ENCODE measurements at regions not wholly inside any gene's neighbourhood (a gene's known extent, or its start where the extent isn't known, plus 50 kb on each side); places are given as distances from the start of the nearest gene placed in this dataset.

GRCh38 chr4:171279131-171279530 is 534.1 kb upstream of the GALNTL6 start:
- H4K20me1 ChIP-seq (ENCODE audit: control insufficient read depth, insufficient read depth, low read length, poor library complexity, severe bottlenecking) = no peaks in the 10 kb centered on the region
- WGBS (ENCODE audit: insufficient coverage) = 100% methylated on average over 1 of the region's 2 CpGs
- H3K27ac Mint-ChIP-seq = no peak overlapping the region
- no peak overlapping the region for H2AFZ ChIP-seq (ENCODE audit: insufficient read depth, low read depth, low read length, poor library complexity, severe bottlenecking)
- no peak overlapping the region for H3K4me3 ChIP-seq (ENCODE audit: control extremely low read depth in 1 of 5, extremely low read depth in 1 of 5, insufficient read depth in 1 of 5, low read depth in 2 of 5, low read length in 4 of 5)
- H3K4me3 Mint-ChIP-seq = no peak overlapping the region
- no peaks in the 10 kb centered on the region for H3K27me3 ChIP-seq (replicated peaks in 1 of 4; ENCODE audit: control extremely low read depth in 1 of 4, control insufficient read depth in 3 of 4, insufficient read depth in 4 of 4, low read length in 3 of 4)
- intact Hi-C loops (cut with micrococcal nuclease) = no loop called here
- ATAC-seq (ENCODE audit: low read depth) = no peak
- no peaks in the 10 kb centered on the region for H3K4me1 ChIP-seq (ENCODE audit: control insufficient read depth in 2 of 2, insufficient read depth in 2 of 2, low read length in 2 of 2)
- no peaks in the 10 kb centered on the region for H3K9me3 ChIP-seq (ENCODE audit: control extremely low read depth in 1 of 3, control insufficient read depth in 2 of 3, insufficient read depth in 1 of 3, low read length in 2 of 3)
- POLR2A ChIA-PET = no interaction called here
- no peaks in the 10 kb centered on the region for H3K27me3 Mint-ChIP-seq
- no peaks in the 10 kb centered on the region for H3K9me3 Mint-ChIP-seq (ENCODE audit: insufficient read depth)
- CTCF ChIA-PET = no interaction called here
- no peak overlapping the region for H3K4me2 ChIP-seq (replicated peaks; ENCODE audit: low read depth, low read length, poor library complexity, severe bottlenecking)
- no peaks in the 10 kb centered on the region for H3K4me1 Mint-ChIP-seq
- DNase-seq = no peak
- H3K9ac ChIP-seq (ENCODE audit: low read length) = no peak overlapping the region
- no peak for TF ChIP-seq EZH2 (IDR thresholded peaks at IDR 0.05; ENCODE audit: borderline replicate concordance, insufficient read depth, low read depth, low read length, poor library complexity, severe bottlenecking)
- TF ChIP-seq, protein P1, sequence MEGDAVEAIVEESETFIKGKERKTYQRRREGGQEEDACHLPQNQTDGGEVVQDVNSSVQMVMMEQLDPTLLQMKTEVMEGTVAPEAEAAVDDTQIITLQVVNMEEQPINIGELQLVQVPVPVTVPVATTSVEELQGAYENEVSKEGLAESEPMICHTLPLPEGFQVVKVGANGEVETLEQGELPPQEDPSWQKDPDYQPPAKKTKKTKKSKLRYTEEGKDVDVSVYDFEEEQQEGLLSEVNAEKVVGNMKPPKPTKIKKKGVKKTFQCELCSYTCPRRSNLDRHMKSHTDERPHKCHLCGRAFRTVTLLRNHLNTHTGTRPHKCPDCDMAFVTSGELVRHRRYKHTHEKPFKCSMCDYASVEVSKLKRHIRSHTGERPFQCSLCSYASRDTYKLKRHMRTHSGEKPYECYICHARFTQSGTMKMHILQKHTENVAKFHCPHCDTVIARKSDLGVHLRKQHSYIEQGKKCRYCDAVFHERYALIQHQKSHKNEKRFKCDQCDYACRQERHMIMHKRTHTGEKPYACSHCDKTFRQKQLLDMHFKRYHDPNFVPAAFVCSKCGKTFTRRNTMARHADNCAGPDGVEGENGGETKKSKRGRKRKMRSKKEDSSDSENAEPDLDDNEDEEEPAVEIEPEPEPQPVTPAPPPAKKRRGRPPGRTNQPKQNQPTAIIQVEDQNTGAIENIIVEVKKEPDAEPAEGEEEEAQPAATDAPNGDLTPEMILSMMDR (IDR thresholded peaks at IDR 0.05) = no peak
- H3K27ac ChIP-seq (ENCODE audit: low read length in 2 of 2) = no peak overlapping the region
- no peaks in the 10 kb centered on the region for H3K36me3 ChIP-seq (replicated peaks in 1 of 2; ENCODE audit: control extremely low read depth in 1 of 2, control insufficient read depth in 1 of 2, extremely low read depth in 1 of 2, insufficient read depth in 2 of 2, low read length in 1 of 2)
- H3K79me2 ChIP-seq (ENCODE audit: control insufficient read depth, insufficient read depth, low read length) = no peaks in the 10 kb centered on the region

GRCh38 chr4:171266671-171267070 is 546.5 kb upstream of the GALNTL6 start:
- Histone ChIP-seq H3K4me1 (ENCODE audit: control insufficient read depth in 2 of 2, insufficient read depth in 2 of 2, low read length in 2 of 2) (no peaks in the 10 kb centered on the region), H3K4me3 (ENCODE audit: control extremely low read depth in 1 of 5, extremely low read depth in 1 of 5, insufficient read depth in 1 of 5, low read depth in 2 of 5, low read length in 4 of 5) (no peak overlapping the region), H3K79me2 (ENCODE audit: control insufficient read depth, insufficient read depth, low read length) (no peaks in the 10 kb centered on the region), H3K9me3 (ENCODE audit: control extremely low read depth in 1 of 3, control insufficient read depth in 2 of 3, insufficient read depth in 1 of 3, low read length in 2 of 3) (no peaks in the 10 kb centered on the region), H3K36me3 (replicated peaks in 1 of 2; ENCODE audit: control extremely low read depth in 1 of 2, control insufficient read depth in 1 of 2, extremely low read depth in 1 of 2, insufficient read depth in 2 of 2, low read length in 1 of 2) (no peaks in the 10 kb centered on the region), H2AFZ (ENCODE audit: insufficient read depth, low read depth, low read length, poor library complexity, severe bottlenecking) (no peak overlapping the region), H3K4me2 (replicated peaks; ENCODE audit: low read depth, low read length, poor library complexity, severe bottlenecking) (no peak overlapping the region), H3K9ac (ENCODE audit: low read length) (no peak overlapping the region), H4K20me1 (ENCODE audit: control insufficient read depth, insufficient read depth, low read length, poor library complexity, severe bottlenecking) (no peaks in the 10 kb centered on the region), H3K27ac (ENCODE audit: low read length in 2 of 2) (no peak overlapping the region), H3K27me3 (replicated peaks in 1 of 4; ENCODE audit: control extremely low read depth in 1 of 4, control insufficient read depth in 3 of 4, insufficient read depth in 4 of 4, low read length in 3 of 4) (no peaks in the 10 kb centered on the region)
- intact Hi-C loops (cut with micrococcal nuclease) = no loop called here
- 90% methylated on average over 3 of the region's 6 CpGs for WGBS (ENCODE audit: insufficient coverage)
- no peak overlapping the region for H3K27ac Mint-ChIP-seq
- ATAC-seq (ENCODE audit: low read depth) (no peak), DNase-seq (no peak)
- H3K9me3 Mint-ChIP-seq (ENCODE audit: insufficient read depth) = no peaks in the 10 kb centered on the region
- no peak for TF ChIP-seq EZH2 (IDR thresholded peaks at IDR 0.05; ENCODE audit: borderline replicate concordance, insufficient read depth, low read depth, low read length, poor library complexity, severe bottlenecking)
- TF ChIP-seq, protein P1 (IDR thresholded peaks at IDR 0.05) = no peak
- no peaks in the 10 kb centered on the region for H3K4me1 Mint-ChIP-seq
- POLR2A ChIA-PET = no interaction called here
- CTCF ChIA-PET = no interaction called here
- no peaks in the 10 kb centered on the region for H3K27me3 Mint-ChIP-seq
- no peak overlapping the region for H3K4me3 Mint-ChIP-seq
